SU-DHL-6 (cell line): ENCODE measurements at regions not wholly inside any gene's neighbourhood (a gene's known extent, or its start where the extent isn't known, plus 50 kb on each side); places are given as distances from the start of the nearest gene placed in this dataset.

Experiments
- H2AFZ ChIP-seq: fragments of 200-600 bp; sonication (generic); 2 replicates; pipeline ENCODE4 v1.6.1; 2014; ENCODE audit warnings: low read depth, mild to moderate bottlenecking, moderate library complexity, mixed read lengths, antibody characterized with exemption, low read length; ENCODE audit not compliant: severe bottlenecking
- H3F3A ChIP-seq: fragments of 200-600 bp; shearing (Covaris generic); 2 replicates; pipeline ENCODE4 v1.6.0; 2016; ENCODE audit warnings: antibody characterized with exemption, mild to moderate bottlenecking; ENCODE audit not compliant: insufficient read depth
- H3K27ac ChIP-seq: fragments of 200-600 bp; sonication (generic); 2 replicates; pipeline ENCODE4 v1.5.1; 2016; ENCODE audit warnings: low read depth, mild to moderate bottlenecking, low read length, moderate library complexity, mixed read lengths
- H3K27me3 ChIP-seq: fragments of 200-600 bp; sonication (generic), shearing (Covaris generic); 2 replicates; pipeline ENCODE4 v1.6.0; 2014; ENCODE audit warnings: mild to moderate bottlenecking, low read length
- H3K36me3 ChIP-seq: fragments of 200-600 bp; sonication (generic); 2 replicates; pipeline ENCODE4 v1.6.1; 2014; ENCODE audit warnings: mild to moderate bottlenecking, low read length, mixed read lengths
- H3K4me2 ChIP-seq: fragments of 300-600, 200-600 bp; shearing (Covaris generic), sonication (generic); 2 replicates; pipeline ENCODE4 v1.6.0; 2014; ENCODE audit warnings: low read length, low read depth, mild to moderate bottlenecking; ENCODE audit not compliant: poor library complexity, severe bottlenecking
- H3K4me3 ChIP-seq: fragments of 200-600 bp; sonication (generic); 2 replicates; pipeline ENCODE4 v1.5.1; 2014; ENCODE audit warnings: antibody characterized with exemption, low read length, mild to moderate bottlenecking, mixed read lengths; ENCODE audit not compliant: insufficient read depth, poor library complexity, severe bottlenecking
- H3K79me2 ChIP-seq: fragments of 200-600 bp; sonication (generic); 2 replicates; pipeline ENCODE4 v1.6.1; 2014; ENCODE audit warnings: mild to moderate bottlenecking, low read length, moderate library complexity; ENCODE audit not compliant: insufficient read depth
- H3K9ac ChIP-seq: fragments of 200-600 bp; sonication (generic); 2 replicates; pipeline ENCODE4 v1.7.0; 2014; ENCODE audit warnings: mild to moderate bottlenecking, low read length
- H3K9me2 ChIP-seq: fragments of 200-600 bp; sonication (generic); replicated peaks from 2 replicates; pipeline ENCODE4 v1.6.1; 2014; ENCODE audit warnings: low read length; ENCODE audit not compliant: insufficient read depth
- H3K9me3 ChIP-seq: fragments of 200-600 bp; sonication (generic); 2 replicates; pipeline ENCODE4 v1.6.1; 2014; ENCODE audit warnings: low read length, mixed read lengths; ENCODE audit not compliant: insufficient read depth
- H4K20me1 ChIP-seq: fragments of 200-600 bp; sonication (generic); 2 replicates; pipeline ENCODE4 v1.6.1; 2014; ENCODE audit warnings: low read depth, mild to moderate bottlenecking, antibody characterized with exemption, low read length, moderate library complexity, mixed read lengths
- CTCF ChIP-seq: fragments of 200-600 bp; sonication (generic); IDR thresholded peaks from one replicate; pipeline ENCODE4 v1.5.1; 2017; ENCODE audit warnings: antibody characterized with exemption, mild to moderate bottlenecking, low read length, moderate library complexity; ENCODE audit not compliant: insufficient read depth, poor library complexity, severe bottlenecking
- EZH2phosphoT487 ChIP-seq: fragments of 200-600 bp; sonication (generic), shearing (Covaris generic); conservative IDR thresholded peaks from 2 replicates; pipeline ENCODE4 v1.6.1; 2018; ENCODE audit warnings: mild to moderate bottlenecking, antibody characterized with exemption, low read length, moderate library complexity, mixed read lengths

GRCh38 chr3:67723863-67724262 is 69.5 kb upstream of the SUCLG2 start:
- Histone ChIP-seq H3K9me3 (no peaks in the 10 kb centered on the region), H3F3A (no peaks in the 10 kb centered on the region), H3K36me3 (no peaks in the 10 kb centered on the region), H2AFZ (no peak overlapping the region), H3K9ac (no peak overlapping the region), H4K20me1 (no peaks in the 10 kb centered on the region), H3K4me3 (no peak overlapping the region), H3K9me2 (no peaks in the 10 kb centered on the region), H3K4me2 (no peak overlapping the region), H3K79me2 (no peaks in the 10 kb centered on the region), H3K27ac (no peak overlapping the region), H3K27me3 (no peaks in the 10 kb centered on the region)
- TF ChIP-seq CTCF: no peak
- TF ChIP-seq EZH2phosphoT487: no peak

- no peaks in the 10 kb centered on the region for H4K20me1 ChIP-seq
- no peak overlapping the region for H2AFZ ChIP-seq
- no peaks in the 10 kb centered on the region for H3K36me3 ChIP-seq
- no peaks in the 10 kb centered on the region for H3K79me2 ChIP-seq
- no peaks in the 10 kb centered on the region for H3K27me3 ChIP-seq
- H3K4me3 ChIP-seq: no peak overlapping the region
- H3K9ac ChIP-seq: no peak overlapping the region
- no peak overlapping the region for H3K4me2 ChIP-seq
- no peaks in the 10 kb centered on the region for H3K9me2 ChIP-seq
- no peak for TF ChIP-seq EZH2phosphoT487
- TF ChIP-seq CTCF: no peak
- H3K9me3 ChIP-seq: no peaks in the 10 kb centered on the region
- H3F3A ChIP-seq: no peaks in the 10 kb centered on the region
- no peak overlapping the region for H3K27ac ChIP-seq
These were observed 64.9 kb upstream of the SUCLG2 start for GRCh38 chr3:67719333-67719732.

DNA sequence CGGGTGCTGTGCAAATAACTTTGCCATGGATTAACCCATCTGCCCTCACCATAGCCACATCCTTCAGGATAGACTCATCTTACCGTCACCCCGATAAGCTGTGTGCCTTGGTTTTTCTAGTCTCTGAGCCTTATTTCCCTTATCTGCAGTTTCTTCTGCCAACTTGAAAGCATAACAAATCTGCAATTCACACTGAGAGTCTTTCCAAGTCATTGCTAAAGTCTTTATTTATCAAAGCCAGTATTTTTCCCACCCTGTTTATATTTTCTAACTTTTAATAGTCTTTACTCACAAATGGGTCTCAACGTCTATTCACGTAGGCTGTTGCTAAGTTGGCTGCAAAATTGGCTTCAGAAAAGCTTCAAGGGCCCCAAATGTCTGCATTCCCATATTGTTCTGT is 61.6 kb upstream of the SUCLG2 start:
- no peak overlapping the region for H3K27ac ChIP-seq
- no peak overlapping the region for H3K9ac ChIP-seq
- H3F3A ChIP-seq: no peaks in the 10 kb centered on the region
- H2AFZ ChIP-seq: no peak overlapping the region
- no peaks in the 10 kb centered on the region for H3K36me3 ChIP-seq
- H3K27me3 ChIP-seq: no peaks in the 10 kb centered on the region
- TF ChIP-seq EZH2phosphoT487 (no peak), CTCF (no peak)
- no peak overlapping the region for H3K4me3 ChIP-seq
- H3K9me3 ChIP-seq: no peaks in the 10 kb centered on the region
- H3K4me2 ChIP-seq: no peak overlapping the region
- H4K20me1 ChIP-seq: no peaks in the 10 kb centered on the region
- H3K79me2 ChIP-seq: no peaks in the 10 kb centered on the region
- H3K9me2 ChIP-seq: no peaks in the 10 kb centered on the region
